HG02759 (cell line): ENCODE measurements at regions not wholly inside any gene's neighbourhood (a gene's known extent, or its start where the extent isn't known, plus 50 kb on each side); places are given as distances from the start of the nearest gene placed in this dataset.
A peak's percentile ranks its signal among the peaks of the same experiment; 100 is the strongest.

ENCODE experiments used
- ATAC-seq: cut with Tn5 transposase; IDR thresholded peaks from one replicate; pipeline ENCODE4 v1.9.1; 2021; ENCODE audit warnings: mild to moderate bottlenecking, moderate library complexity; ENCODE audit not compliant: unreplicated experiment

DNA sequence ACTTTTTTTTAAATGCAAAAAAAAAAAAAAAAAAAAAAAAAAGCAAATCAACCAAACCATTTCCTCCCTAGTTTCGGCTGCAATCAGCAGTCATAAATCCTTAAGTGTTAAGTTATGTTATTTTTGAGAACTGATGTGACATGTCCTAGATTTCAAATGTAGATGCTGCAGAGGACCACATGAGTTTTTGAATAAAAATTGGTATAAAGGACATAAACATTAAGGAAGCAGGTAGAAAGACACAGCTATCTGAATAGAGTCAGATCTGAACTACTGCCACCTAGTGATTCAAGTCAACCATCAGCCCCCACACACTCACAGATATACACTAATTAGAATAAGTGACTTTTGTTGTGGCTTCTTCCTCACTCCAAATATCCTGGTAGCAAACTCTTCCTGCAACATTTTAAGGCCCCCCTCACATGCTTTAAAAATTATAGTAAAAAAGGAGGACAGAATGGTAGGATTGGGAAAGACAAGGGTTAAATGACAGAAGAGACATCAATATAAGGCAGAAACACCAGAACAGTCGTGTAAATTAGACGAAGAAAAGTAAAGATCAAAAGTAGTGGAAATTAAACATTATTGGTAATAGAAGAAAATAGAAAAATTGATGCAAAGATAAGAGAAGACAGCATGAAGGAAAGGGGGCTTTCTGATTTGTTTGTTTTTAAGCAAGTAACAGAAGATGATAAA, 394.5 kb upstream of the ATP2B1 start:
- ATAC-seq, result peak; percentile 71

DNA sequence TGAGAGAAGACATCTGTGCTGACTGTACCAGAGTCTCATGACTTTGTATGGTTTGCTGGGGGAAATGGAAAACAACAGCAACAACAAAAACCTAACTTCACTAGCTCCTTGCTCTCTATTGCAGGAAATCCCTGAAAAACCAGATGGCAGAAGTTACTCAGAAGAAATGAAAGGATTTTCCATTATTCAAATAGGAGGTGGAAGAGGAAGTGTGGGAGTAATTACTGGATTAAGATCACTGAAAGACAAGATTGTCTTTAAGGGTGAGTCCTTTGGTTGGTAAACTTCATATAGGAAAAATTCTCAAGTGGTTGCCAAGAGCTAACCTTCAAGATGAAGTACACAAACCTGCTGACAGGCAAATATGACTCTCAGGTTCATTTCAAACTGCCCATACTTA, 391.9 kb upstream of the ATP2B1 start:
- ATAC-seq, result no peak

DNA sequence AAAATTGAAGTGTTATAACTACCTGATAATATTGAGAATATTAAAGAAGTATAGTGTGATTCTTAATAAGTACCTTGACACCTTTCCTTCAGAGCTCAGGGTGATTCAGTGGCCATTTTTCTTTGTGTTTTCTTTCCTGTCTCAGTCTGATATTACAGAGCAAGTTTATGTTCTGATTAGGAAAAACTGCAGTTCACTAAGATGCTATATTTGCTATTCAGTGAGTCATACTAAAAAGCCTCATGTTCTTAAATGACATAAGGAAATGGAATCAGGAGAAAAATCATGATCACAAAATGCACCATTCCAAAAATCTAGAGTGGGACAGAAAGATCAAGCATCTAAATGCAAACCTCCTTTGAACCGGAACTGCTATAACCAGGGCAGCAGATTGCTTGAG, 390.6 kb upstream of the ATP2B1 start:
- no peak for ATAC-seq

DNA sequence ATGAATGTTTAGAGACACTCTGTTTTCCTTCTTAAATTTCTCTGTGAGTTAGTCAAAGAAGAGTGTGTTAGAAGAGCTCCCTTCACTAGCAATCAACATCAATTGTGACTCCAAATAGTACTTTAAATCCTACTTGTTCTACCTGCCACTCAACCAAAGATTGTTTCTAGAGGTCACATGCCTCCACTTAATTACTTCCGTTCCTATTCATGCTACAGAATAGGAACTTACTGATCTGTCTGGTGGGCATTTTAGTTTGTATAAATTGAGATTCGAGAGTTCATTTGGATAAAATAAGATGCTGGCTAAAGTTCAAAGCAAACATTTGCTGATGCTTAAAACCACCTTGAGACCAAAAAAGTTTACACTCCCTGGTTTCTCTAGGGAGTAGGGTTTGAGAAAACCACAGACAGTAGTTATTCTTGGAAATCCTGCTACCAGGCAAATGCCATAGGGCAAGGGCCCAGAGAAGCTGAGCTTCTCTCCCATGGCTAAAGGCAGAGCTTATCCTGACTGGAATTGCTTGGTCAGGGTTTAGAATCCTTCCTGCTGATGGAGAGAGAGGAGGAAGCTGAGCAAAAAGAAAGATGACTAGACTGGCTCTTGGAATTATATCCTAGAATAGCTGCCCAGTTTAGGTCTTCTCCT, 389.6 kb upstream of the ATP2B1 start:
- no peak for ATAC-seq

DNA sequence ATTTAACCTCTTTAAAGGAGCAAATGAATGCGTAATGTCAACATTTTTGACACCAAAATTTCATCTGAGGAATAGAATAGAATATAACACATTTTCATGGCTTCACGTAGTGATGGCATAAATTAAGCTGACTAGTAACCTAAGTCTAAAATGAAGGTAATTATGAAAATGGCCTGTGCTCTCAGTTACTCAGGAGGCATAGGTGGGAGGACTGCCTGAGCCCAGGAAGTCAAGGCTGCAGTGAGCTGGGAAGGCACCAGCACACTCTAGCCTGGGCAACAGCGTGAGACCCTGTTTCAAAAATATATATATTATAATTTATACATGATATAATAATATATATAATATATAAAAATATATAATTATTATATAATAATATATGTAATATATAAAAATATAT, 383.2 kb upstream of the ATP2B1 start:
- ATAC-seq, result no peak

DNA sequence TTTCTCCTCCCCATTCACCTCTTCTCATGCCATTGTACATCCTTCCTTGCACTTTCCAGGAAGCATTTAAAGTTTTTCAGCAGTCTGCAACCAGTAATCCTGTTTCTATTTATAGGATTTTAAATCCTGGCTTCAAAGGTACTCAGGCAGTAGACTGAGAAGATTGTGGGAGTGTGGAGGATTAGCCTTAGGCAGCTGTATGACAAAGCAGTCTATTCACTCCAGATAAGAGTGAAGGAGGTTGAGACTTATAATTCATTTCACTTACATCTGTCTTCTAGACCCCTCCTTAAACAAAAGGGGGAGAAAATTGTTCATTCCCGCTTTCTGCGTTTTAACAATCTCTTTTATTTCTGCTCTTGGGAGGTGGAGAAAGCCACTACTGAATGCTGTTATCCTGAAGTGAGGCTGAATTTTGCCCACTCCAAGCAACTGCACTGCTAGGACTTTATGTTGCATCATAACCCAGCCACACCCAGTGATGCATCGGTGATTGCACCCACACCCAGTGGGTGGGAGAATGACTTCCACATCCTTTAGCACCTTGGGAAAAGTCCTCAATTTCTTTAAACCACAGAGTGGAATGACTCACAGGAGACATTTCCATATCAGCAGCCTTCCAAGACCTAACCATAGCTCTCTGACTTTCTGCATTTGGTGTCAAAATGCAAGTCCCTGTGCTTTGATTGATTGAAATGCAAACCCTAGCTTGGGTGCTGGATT, 382.5 kb upstream of the ATP2B1 start:
- no peak for ATAC-seq

DNA sequence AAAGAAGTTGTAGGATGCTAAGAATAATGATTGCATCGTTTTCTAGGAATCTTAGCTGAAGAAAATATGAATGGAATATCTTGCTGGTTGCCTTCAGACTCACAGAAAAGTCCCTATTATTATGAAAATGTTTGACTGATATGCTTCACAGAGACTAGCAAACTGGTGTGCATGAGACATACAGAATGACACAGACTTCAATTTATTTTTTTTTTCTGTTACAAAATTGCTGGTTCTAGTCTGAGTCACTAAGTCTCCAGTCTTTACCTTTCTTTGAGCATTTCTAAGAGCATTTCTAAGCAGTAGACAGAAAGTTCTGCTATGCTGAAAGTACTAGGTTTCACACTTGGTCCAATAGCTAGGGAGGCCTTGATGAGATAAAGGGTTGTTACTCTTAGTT, 377.6 kb upstream of the ATP2B1 start:
- no peak for ATAC-seq

DNA sequence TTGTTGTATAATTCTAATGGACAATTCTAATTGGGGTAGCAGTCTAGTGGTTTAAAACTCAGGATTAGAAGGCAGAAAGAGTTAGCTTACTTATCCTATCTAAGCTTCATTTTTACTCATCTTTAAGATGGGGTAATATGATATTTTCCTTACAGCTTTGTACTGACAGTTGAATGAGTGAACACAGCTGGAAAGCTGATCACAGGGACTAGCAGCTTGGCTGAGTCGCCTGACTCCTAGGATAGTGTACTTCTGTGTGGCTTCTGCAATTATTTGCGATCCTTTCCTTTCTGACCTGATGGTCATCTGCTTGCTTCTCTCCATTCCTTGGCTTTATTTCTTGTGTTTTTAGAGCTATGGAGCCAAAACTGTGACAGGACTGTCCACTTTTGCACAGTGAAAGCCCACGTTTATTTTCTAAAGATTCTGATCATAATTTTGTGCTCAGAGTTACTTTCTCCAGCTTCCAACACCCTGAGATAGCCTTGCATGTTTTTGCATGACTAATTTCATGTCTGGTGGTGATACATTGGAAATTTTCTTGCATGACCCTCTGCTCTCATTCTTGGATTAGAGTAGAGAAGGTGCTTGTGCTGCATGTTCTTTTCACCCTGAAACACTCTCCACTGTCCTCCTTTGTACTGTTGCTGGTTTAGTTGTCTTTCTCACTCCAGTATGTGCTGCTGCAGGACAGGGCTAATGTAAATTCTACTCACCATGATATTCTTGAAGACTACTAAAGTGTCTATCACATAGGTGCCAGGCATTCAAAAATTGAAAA, 377.0 kb upstream of the ATP2B1 start:
- no peak for ATAC-seq

DNA sequence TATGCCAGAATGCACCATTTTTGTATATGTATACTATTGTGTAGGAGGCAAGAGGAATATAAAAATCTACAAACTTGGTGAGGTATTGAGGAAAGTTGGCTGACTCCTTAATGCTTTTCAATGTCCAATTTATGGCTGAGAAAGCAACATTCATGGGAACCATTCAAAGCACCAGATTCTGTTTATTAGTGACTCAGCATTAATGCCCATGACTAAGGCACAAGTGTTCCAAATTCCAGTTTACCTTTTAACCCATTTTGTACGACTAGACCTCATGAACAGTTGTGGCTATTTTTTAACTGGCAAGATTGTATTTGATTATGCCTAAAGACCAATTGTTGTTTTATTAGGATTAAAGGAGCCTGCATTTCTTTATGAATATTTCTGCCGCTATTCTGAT, 375.4 kb upstream of the ATP2B1 start:
- ATAC-seq, result no peak

DNA sequence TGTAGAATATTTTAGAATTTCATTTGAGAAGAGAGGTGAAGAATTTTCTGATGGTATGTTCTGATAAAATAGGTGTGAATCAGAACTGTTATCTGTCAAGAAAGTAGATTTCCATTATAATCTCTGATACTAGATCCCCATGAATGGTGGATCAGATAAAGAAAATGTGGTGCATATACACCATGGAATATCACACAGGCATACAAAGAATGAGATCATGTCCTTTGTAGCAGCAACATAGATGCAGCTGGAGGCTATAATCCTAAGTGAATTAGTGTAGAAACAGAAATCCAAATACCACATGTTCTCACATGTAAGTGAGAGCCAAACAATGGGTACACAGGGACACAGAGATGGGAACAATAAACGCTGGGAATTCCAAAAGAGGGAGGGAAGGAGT, 372.0 kb upstream of the ATP2B1 start:
- no peak for ATAC-seq

DNA sequence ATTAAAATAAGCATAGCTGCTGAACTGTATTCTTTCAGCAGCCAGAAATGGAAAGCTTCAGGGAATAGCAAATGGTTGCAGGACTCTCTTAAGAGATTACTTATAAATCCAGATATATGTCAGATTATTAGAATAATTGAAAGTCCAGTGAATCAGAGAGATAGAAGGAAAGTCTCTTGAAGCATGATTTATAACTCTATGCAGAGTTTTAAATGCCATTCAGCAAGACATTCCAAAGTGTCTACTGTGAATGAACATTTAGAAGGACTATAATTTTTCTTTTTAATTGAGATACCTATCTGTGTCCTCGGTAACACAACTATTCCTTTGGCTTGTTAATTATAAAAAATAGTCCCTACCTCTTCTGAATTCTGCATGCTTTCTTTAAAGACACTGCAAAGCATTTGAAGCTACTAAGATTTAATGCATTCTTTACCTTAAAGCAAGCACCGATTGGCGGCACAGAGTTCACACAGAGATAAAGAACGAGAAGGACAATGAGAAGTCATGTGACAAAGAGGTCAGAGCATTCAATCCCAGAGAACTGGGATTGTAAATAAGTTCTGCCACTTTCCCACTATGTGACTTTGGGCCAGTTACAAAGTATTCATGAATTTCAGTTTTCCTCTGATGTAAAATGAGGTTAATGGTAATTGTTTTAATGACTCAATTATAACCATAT, 371.0 kb upstream of the ATP2B1 start:
- no peak for ATAC-seq

DNA sequence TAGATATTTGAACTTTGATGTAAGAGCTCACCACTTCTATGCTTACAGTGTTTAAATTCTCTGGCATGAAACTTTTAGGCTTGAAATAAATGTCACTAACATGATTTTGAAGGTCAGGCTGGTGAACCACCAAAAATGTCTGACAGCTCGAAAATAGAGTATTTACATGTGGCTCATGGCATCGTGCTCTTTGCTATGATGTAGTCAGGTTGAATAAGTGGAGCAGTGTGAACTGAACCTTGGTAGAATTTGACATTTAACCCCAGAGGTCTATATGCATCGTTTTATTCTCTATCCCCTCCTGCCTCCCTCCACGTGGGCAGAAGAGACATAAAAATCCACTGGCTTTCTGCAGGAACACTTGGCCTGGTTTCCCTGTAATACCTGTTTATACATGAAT, 369.7 kb upstream of the ATP2B1 start:
- no peak for ATAC-seq

DNA sequence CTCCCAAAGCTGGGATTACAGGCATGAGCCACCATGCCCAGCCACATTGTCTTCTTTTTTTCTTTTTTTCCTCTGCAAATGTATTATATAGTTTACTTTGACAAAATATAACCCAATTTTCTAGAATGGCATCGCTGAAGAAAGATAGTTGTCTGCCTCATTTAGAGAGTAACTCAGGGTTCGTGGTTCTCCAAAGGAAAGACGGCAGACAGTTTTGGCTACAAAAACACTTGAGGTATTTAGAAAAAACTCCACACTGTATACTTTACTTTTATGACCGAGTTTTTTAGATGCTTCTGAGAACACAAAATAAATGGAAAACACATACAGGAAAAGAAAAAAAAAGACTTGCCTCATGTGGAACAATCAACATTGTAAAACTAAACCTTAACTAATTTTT, 369.1 kb upstream of the ATP2B1 start:
- no peak for ATAC-seq

DNA sequence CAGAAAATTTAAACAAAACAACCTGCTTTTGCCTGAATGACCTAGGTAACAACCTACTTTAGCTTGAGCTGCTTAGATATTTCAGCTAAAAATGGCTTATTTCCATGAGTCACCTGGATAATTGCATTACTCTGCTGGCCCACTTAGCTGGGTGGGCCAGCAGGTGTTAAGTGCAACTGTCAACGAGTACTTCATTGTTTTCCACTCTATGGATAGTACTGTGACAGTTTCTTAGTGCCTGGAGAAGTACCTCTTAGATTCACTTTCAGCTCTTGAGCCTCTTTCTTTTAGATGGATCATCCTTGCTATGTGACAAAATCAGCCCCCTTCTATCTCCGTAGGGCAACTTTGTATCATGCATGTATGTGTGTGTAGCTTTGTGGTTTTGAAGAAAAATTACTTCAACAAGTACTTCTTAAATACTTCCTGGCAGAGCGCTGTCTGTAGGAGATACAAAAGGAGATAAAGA, 368.2 kb upstream of the ATP2B1 start:
- no peak for ATAC-seq

DNA sequence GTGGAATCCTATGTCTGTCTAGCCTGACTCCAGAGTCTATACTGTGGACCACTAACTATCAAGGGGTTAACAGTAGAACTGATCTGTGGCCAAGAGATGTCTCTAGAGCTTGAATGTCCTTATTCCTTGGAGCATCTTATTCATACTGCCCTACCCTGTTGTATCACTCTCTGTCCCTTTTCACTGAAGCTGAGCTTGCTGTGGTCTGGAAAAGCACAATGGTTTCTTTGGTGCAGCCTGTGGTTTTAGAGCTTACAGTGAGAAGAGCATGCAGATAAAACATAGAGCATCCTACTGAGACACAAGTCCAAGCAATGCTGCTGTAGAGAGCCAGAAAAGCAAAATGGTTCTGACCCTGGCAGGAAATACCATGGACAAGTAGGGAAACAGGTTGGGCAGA, 367.0 kb upstream of the ATP2B1 start:
- no peak for ATAC-seq

DNA sequence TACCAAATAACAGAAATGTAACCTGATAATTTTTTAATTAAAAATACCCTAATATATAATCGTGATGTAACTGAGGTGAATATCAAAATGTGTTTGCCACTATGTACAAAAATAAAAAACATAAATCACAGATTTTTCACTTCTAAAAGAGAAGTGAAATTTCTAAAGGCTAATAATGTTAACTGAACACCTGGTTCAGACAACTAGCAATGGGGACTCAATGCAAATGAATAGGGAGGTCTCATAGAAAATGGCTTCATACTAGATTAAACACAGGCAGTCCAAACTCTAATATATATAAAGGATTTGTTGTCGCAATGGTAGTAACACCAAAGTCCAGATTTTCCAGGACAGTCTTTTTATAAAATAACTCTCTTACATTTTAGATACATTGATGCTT, 365.4 kb upstream of the ATP2B1 start:
- no peak for ATAC-seq

DNA sequence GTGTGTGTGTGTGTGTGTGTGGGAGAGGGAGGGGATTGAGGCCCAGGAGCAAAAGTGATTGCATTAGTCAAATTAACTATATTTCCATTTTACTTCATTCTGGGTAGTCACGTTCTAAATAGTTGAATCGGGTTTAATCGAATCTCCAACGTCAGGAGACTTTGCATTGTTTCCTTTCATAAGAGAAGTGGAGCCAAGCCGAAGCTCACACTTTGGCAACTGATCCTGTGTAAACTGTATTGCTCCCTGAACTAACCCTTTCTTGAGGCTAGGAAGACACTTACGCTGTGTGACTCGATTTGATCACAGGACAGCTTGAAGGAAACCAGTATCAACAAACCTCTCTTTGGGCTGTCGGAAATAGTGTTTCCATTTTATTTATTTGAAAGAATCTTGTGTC, 363.4 kb upstream of the ATP2B1 start:
- no peak for ATAC-seq

DNA sequence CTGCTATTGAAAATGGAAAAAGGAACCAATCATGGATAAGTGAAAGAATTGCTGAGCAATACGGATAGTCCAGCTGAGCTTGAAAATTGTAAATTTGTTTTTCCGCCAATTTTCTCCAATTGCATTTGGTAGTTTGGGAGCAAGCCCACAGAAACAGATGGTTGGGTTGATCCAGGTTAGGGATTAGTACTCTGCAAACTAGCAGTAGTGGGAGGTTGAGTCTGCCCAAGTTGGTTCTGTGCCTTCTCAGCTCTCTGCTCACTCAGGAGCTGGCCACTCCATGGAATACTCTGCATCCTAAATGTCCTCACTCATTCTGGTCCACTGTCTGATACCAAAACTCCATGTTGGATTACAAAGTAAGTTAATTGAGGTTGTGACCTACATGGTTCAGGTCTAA, 361.1 kb upstream of the ATP2B1 start:
- ATAC-seq, result no peak

DNA sequence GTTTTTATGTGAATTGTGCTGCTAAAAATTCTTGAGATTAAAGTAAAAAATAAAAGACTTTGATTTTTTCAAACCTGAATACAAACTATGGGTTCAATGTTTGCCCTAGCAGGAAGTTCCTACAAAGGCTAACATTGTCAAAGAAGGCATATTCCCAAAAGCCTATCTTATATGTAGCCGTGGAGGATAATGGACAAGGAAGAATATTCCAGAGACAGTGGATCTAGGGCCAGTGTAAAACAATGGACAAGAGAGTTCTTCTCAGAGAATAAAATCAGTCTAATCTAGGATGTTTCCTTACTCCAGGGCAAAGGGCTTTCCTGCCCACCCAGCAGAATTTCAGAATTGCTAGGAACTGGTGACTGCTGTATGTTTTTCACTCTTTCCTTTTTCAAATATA, 359.2 kb upstream of the ATP2B1 start:
- no peak for ATAC-seq

DNA sequence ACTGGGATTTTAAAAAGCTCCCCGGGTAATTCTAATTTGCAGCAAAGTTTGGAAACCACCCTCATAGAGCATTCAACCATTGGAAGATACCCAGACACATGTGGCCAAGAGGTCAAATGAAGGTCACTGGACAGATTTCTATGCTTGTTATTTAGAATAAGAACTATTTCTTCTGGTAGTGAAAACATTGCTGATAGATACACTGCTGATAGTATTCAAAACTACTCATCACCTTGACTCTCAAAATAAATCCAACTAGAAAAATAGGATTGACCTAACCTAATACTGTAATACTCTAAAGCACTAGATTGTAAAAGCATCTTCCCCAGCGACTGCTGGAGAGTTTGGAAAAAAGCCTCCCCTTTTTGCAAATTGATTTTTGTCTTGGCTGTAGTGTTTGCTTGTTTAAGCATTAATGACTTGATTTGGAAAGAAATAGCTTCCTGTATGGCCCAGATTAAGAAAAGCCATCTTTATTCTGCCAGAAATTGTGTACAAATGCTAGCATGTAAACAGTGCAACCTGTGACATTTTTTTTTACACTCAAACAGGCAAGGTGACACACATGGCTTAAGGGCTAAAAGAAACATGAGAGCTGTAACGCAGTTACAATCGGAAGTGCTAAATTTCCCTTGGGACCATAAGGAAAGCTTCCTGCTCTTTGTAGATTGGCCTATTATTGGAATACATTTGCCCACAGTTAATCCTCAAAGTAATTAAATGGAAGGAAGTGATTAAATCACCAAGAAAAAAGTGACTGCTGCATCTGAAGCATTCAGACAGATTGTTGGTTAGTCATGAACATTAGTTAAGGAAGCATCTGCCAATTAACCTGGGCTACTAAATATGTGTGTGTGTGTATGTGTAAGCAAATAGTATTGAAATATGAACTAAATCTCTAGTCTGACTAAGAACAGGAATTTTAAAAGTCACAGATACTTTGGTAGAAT, 356.5 kb upstream of the ATP2B1 start:
- no peak for ATAC-seq
